Fibroblast of the conjunctiva (primary cell): ENCODE measurements at regions not wholly inside any gene's neighbourhood (a gene's known extent, or its start where the extent isn't known, plus 50 kb on each side); places are given as distances from the start of the nearest gene placed in this dataset.
A peak's percentile ranks its signal among the peaks of the same experiment; 100 is the strongest.

Experiments used
- DNase-seq: peaks from one replicate; pipeline ENCODE4 v3.0.0-alpha.2; 2010; ENCODE audit warnings: low read depth

DNA sequence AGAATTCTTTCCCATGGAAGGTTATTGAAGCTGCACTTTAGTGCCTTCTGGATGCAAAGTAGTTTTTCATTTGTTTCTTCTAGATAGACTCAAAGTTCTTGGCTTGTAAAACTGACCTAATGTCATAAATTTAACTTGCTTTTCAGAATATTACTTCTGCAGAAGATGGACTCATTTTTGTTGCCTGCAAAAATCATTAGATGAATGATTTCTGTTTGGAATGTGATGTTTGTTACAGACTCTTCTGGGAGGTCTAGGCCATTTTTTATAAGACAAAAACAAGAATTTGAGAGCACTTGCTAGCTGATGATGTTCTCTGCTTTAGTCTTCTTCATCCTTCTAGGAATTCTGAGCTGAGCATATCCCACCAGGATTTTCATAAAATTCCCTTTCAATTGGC, 308.6 kb upstream of the GIMD1 start:
- DNase-seq: no peak

- DNase-seq: peak; percentile 12
Measured at GRCh38 chr4:106676173-106676921, 307.8 kb upstream of the GIMD1 start.

DNA sequence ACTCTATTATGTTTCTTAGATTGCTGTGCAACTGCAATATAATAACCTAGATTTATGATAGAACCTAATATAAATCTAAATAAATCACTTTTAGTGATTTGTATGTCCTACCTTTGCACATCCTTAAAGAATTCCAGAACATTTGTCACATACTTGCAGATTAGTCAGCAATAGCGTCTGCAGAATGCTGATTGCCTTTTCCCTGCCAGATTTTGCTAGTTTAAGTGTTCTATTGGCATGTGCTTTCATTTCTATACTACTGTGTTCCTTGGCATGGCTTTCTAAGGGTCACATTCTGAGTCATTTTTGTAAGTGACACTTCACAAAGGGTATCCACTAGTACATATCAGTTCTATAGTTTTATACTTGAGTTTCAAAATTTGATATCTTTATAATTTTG, 303.1 kb upstream of the GIMD1 start:
- DNase-seq: no peak

DNA sequence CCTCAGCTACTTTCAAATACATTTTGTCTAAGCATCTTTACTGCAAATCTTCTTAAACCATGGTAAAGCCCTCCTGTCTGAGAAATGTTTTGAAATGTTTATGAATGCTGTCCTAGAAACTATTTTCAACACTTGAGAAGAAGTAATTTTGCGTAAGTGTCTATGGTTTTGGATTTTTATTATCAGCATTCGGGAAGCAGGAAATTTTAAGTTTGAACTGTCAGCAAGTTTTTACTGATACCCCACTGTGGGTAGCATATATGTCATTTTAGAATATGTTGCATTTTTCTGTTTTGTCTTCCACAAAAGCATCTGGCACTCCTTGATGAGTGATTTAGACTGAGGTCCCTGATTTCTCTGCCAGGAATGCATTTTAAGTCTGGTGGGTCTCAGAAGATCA, 302.4 kb upstream of the GIMD1 start:
- no peak for DNase-seq

- DNase-seq: no peak
Measured at GRCh38 chr4:106659371-106659770, 290.8 kb upstream of the GIMD1 start.

DNA sequence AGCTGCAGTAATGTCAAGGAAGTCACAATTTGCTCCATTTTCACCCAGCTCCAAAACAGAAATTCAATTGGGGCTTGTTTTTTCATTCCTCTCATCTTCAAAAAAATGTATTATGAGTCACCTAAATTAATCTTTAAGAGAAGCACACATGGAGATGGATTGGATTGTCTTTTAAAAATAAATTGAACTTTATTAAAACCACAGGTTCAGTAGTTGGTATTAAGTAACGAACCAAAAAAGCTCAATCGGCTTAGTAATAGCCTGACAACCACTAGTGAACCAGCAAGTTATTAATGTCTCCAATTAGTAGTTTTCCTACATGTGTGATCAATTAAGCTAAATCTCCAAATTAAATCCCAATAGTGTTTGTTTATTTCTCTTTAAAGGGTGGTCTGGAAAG, 283.5 kb upstream of the GIMD1 start:
- no peak for DNase-seq

DNA sequence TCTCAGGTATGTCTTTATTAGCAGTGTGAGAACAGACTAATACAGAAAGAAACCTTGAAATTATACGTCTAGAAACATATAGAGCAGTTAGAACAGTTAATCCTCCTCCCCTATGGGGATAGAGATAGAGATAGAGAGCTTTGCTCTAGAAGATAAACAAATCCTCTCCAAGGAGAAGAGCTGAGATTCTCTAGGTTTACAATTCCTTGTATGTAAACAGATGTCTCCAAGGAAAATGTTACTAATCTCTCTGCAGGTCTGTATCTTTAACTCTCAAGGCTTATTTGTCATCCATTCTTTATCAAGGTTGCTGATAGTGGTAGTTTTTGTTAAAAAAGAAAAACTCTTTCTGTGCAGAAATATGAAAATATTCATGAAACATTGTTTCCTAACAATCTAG, 282.1 kb upstream of the GIMD1 start:
- no peak for DNase-seq

- DNase-seq: no peak
Measured at GRCh38 chr4:106647451-106647850, 278.9 kb upstream of the GIMD1 start.

DNA sequence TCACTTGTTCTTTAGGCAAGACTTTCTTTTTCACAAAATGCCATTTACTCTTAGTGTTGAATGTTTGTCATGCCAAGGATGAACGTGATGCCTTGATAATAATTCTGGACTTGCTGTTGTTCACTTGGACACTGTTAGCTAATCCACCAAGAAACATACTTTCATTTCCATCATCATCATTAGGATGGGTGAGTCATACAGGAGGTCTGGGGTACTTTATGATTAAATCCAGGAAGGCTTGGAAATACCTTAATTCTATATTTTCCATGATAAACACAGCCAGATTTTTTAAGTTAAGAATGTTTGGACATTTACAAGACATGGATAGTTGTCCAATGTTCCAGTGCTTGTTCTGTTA, 260.7 kb upstream of the GIMD1 start:
- no peak for DNase-seq

- DNase-seq: no peak
Measured at GRCh38 chr4:106628586-106629267, 260.1 kb upstream of the GIMD1 start.

DNA sequence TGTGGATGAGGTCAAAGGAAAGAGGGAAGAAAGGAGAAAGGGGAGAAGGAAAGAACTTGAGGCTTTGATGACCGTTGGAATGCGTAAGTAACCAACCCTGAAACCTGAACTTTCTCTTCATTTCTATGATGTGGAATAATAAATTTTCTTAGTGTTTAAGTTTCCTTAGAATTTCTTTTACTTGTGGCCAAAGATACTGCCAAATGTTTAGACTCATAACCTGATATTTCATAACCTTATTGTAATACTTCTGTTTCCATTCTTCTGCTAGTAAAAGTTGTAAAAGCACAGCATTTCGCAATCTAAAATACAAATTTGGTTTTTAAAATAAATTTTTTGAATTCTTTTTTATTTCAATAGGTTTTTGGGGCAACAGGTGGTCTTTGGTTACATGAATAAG, 258.5 kb upstream of the GIMD1 start:
- DNase-seq: no peak

DNA sequence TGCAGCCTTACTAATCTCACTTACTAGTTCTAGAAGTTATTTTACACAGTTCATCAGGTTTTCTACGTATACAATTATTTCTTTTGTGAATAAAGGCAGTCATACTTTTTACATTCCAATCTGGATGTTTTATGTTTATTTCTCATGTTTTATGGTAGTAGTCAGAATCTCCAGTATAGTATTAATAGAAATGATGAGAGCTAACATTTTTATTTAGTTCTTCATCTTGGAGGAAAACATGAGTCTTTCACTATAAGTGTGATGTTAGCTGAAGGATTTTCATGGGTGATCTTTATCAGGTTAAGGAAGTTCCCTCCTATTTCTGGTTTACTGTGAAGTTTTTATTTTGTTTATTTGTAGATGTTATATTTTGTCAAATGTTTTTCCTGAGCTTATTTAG, 256.1 kb upstream of the GIMD1 start:
- no peak for DNase-seq

DNA sequence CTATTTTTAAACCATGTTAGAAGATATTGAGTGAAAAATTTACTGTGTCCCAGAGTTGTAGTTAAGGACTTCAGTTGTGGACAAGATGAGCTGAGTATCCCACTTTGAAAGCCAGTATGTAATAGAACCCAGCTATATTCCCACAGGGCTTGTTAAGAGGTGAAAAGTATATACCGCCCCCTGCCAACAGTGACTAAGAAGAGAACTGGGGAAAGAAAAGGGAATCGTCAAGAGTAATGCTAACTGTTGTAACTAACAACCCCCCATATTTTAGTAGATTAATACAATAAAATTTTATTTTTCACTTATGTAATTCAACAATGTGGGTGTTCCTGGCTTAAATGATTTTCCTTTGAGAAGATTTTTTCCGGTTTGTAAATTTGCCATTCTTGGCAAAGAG, 250.4 kb upstream of the GIMD1 start:
- no peak for DNase-seq

GRCh38 chr4:106615961-106616360, 247.4 kb upstream of the GIMD1 start:
- no peak for DNase-seq

DNA sequence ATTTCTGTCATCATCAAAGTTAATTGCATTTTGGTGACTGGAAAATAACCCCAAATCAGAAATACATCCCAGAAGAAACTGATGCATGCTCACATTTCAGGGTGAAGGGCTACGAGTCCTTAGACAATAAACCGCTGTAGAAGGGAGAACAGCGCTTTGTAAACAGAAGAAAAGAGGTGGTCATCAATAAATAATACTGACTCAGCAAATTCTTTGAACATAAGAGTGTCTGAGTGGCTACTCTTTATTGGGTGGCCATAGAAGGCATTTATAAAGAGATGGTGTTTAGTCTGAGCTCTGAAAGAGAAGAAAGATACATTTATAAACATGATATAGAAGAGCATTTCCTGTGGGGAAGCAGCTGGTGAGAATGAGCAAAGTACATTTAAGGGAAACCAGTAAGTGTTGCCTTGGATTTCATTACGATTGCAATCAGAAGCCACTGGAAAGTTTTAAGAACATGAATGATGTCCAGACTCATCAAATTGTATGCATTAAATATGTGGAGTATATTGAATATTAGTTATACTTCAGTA, 246.9 kb upstream of the GIMD1 start:
- no peak for DNase-seq

DNA sequence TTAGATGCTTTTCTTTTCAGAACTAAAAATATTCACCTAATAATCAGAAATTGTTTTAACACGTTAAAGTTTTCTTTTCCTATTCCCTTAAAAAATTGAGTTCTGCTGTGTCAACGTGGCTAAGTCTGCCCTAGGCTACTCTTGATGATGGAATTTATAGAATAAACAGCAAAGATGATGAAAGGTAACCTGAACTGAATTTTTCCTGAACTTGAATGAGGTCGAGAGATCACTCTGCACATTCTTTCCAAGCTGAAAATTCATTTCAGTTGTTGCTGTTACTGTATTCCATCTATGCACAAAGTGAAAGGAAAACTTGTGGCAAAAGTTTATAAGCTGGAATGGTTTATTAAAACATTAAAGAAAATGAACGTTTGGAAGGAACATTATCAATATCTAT, 245.9 kb upstream of the GIMD1 start:
- DNase-seq: no peak

DNA sequence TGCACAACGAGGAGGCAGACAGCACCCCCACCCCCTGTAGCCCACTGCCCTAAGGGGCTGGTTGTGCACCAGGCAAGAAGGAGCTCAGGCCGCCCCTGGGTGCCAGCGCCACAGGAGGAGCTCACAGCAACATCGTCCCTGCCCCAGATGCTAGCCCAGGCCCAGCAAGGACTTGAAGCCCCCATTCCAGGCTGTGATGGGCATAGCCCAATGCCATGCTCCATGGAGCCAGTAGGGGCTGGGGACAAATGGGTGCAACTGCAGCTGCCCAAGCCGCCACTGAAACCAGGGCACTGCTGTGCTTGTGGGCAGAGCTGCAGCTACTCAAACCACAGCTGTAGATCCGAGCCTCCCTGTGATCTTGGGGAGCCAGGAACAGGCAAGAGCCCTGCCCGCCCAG, 241.3 kb upstream of the GIMD1 start:
- DNase-seq: no peak

GRCh38 chr4:106607558-106607957, 239.0 kb upstream of the GIMD1 start:
- DNase-seq: no peak

DNA sequence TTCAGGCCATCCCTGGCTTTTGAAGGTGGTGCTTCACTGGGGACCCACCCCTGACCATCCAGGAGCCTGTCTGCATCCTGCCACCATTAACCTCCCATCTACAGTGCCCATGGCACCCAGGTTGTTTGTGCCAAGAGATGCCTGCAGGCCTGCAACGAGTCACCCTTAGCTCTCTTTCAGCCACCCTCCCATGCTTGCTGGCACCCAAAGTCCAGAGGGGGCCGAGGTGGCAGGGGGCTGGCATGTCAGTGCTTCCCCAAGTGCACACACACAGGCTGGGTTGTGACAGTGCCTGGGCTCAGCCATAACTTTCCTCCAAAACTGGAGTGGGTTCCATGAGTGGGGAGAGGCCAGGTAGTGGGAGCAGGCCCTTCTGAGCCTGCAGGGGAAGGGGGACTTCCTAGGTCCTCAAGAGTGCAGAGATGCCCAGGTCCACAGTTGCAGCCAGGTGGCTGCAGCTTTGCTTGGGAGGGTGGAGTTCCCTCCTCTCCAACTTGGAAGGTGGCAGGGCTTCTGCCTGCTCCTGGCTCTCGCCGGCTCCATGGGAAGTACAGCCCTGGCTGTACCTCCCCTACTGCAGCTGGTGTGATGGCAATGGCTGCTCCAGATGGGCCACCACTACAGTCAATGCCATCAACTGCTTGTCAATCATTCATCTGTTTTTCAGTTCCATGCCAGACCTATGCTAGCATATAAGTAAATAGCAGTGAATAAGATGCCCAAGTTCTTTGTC, 235.9 kb upstream of the GIMD1 start:
- no peak for DNase-seq

DNA sequence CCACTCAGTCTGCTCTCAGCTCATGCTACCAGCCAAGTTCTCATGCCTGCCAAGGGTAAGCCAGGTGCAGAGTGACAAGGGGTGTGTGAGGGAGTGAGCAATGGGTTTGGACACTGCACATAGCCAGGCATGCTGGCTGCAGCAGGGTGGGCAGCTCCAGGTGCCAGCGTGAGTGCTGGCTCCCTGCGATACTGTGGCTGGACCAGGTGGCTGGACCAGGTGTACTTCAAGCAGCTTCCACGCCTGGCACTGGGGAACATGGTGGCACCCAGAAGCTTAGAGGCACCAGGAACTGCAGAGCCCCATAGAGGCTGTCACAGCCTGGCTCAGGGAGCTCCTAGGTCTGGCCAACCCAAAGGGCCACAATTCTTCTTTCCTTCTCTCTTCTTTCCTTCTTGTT, 234.9 kb upstream of the GIMD1 start:
- no peak for DNase-seq

DNA sequence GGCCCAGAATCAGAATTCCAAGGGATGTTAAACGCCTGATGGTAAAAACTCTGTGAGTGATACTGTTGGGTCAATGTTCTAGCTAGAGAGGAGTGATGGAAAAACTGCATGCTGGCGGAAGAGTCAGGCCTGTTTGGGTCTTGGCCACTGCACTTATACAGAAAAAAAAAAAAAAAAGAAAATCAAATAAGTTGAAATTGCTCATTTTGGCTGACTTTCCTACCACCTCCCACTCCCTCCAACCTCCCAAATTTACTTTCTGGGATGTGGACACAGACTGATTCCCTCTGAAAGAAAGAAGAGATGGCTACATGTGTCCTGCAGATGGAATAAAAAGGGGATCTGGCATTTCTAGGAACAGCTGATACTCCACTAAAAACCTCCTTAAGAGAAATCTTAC, 234.1 kb upstream of the GIMD1 start:
- no peak for DNase-seq

DNA sequence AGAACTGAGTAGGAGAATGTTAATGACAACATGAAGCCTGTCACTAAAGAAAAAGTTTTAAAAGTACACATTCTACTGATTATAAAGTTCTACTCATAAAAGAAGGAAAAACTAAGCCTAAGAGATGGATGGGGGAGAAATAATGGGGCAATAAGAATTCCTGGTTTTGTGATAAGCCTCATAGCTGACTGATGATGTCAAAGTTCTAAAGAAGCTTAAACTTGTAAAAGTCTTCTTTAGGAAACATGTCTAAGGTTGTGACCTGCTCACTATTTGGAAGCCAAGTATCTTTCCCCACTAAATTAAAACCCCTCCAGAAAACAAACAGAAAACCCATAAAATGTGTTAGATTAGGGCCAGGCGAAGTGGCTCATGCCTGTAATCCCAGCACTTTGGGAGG, 232.9 kb upstream of the GIMD1 start:
- no peak for DNase-seq

GRCh38 chr4:106595906-106596305, 227.3 kb upstream of the GIMD1 start:
- DNase-seq: no peak
